Activated CD4-positive, alpha-beta T cell treated with anti-CD3 and anti-CD28 coated beads, Interleukin-2, amount 50 U/mL, for 24 hours (primary cell): ENCODE measurements at regions not wholly inside any gene's neighbourhood (a gene's known extent, or its start where the extent isn't known, plus 50 kb on each side); places are given as distances from the start of the nearest gene placed in this dataset.
"Not testable (repeated sequence)": the region's sequence is repeated elsewhere in the genome, so short reads cannot be mapped to it uniquely, and the experiment has no call there.

Experiments
- DNase-seq, 2 donors: peaks; one replicate each; pipeline ENCODE4 v3.0.0-alpha.2; 2020; ENCODE audit warnings: low read depth in 1 of 2, low spot score in 1 of 2

- DNase-seq = no peak
These were observed 333.1 kb upstream of the KLF3 start for GRCh38 chr4:38330936-38331335.

- DNase-seq = no peak
These were observed 331.3 kb upstream of the KLF3 start for GRCh38 chr4:38332699-38333098.

- DNase-seq = no peak
These were observed 330.8 kb upstream of the KLF3 start for GRCh38 chr4:38333219-38333618.

- DNase-seq = no peak
These were observed 329.2 kb upstream of the KLF3 start for GRCh38 chr4:38334791-38335190.

- not testable (repeated sequence) for DNase-seq
These were observed 325.1 kb upstream of the KLF3 start for GRCh38 chr4:38338939-38339338.

- no peak for DNase-seq
These were observed 320.4 kb upstream of the KLF3 start for GRCh38 chr4:38343608-38344007.

GRCh38 chr4:38344929-38345328 lies 319.1 kb upstream of the KLF3 start:
- DNase-seq = no peak

- DNase-seq = no peak
These were observed 316.7 kb upstream of the KLF3 start for GRCh38 chr4:38347251-38347650.

- no peak for DNase-seq
These were observed 309.6 kb upstream of the KLF3 start for GRCh38 chr4:38354421-38354820.

GRCh38 chr4:38354872-38355271 lies 309.1 kb upstream of the KLF3 start:
- DNase-seq = no peak

GRCh38 chr4:38356686-38357085 lies 307.3 kb upstream of the KLF3 start:
- no peak for DNase-seq

- no peak for DNase-seq
These were observed 306.5 kb upstream of the KLF3 start for GRCh38 chr4:38357546-38357945.

- DNase-seq = no peak
These were observed 304.9 kb upstream of the KLF3 start for GRCh38 chr4:38359113-38359512.

- no peak for DNase-seq
These were observed 303.8 kb upstream of the KLF3 start for GRCh38 chr4:38360201-38360600.

GRCh38 chr4:38364383-38364963 lies 299.5 kb upstream of the KLF3 start:
- no peak for DNase-seq

GRCh38 chr4:38365261-38365660 lies 298.7 kb upstream of the KLF3 start:
- no peak for DNase-seq

- DNase-seq = no peak
These were observed 298.2 kb upstream of the KLF3 start for GRCh38 chr4:38365748-38366310.

GRCh38 chr4:38366456-38366855 lies 297.5 kb upstream of the KLF3 start:
- no peak for DNase-seq

GRCh38 chr4:38366997-38367396 lies 297.0 kb upstream of the KLF3 start:
- DNase-seq = no peak

GRCh38 chr4:38367642-38368174 lies 296.3 kb upstream of the KLF3 start:
- DNase-seq = no peak

- no peak for DNase-seq
These were observed 295.4 kb upstream of the KLF3 start for GRCh38 chr4:38368613-38369012.

GRCh38 chr4:38371391-38371851 lies 292.6 kb upstream of the KLF3 start:
- no peak for DNase-seq

GRCh38 chr4:38373375-38373774 lies 290.6 kb upstream of the KLF3 start:
- no peak for DNase-seq
